ENCODE measurements at regions not wholly inside any gene's neighbourhood (a gene's known extent, or its start where the extent isn't known, plus 50 kb on each side); places are given as distances from the start of the nearest gene placed in this dataset.

DNA sequence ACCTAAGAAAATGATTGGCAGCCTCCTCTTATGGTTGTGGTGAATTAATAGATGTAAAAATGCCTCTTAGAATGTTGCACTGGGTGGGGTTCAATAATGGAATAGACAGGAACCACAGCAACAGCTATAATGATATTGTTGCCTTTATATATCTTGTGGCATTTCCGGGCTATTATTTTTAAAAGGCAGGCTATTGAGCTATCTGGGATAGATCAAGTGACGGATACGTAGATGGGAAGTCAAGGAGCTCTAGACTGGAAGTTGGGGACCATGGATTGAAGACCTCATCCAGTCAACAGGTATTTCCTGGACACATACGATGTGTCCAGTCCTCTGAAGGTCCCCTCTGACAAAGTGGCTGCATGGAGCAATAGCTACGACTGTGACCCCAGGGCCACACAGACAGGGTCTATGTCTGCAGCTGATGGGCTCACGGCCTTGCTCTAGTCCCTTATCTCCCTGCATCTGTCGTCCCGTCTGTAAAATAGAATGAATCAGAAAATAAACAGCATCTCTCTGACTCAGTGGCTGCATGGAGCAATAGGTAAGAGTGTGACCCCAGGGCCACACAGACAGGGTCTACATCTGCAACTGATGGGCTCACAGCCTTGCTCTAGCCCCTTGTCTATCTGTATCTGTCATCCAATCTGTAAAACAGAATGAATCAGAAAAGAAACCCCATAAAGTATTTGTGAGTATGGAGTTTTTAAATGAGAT is 117.7 kb upstream of the FOXF1 start:
- DNase-seq (ENCODE audit: low read depth, low spot score): peak; percentile 26
- Histone ChIP-seq H3K79me2 (ENCODE audit: control insufficient read depth, insufficient read depth, low read length) (no peaks in the 10 kb centered on the region), H3K27me3 (ENCODE audit: control insufficient read depth in 2 of 2, insufficient read depth in 2 of 2, low read length in 2 of 2) (no peaks in the 10 kb centered on the region), H3K4me3 (replicated peaks in 1 of 3; ENCODE audit: insufficient read depth in 1 of 3, low read depth in 1 of 3, low read length in 3 of 3) (no peak overlapping the region), H3K9me3 (replicated peaks; ENCODE audit: control insufficient read depth, insufficient read depth, low read length) (no peaks in the 10 kb centered on the region), H3K9me1 (replicated peaks; ENCODE audit: control insufficient read depth, extremely low read depth, insufficient read depth, low read length) (no peaks in the 10 kb centered on the region), H3K36me3 (ENCODE audit: control insufficient read depth in 2 of 2, extremely low read depth in 1 of 2, insufficient read depth in 2 of 2, low read length in 2 of 2) (no peaks in the 10 kb centered on the region), H3K9ac (replicated peaks; ENCODE audit: extremely low read depth, insufficient read depth, low read length) (no peak overlapping the region), H2AFZ (ENCODE audit: low read depth, low read length) (no peak overlapping the region), H3K4me1 (ENCODE audit: control insufficient read depth, extremely low read depth, insufficient read depth, low read length) (peaks cover 69% of the 10 kb centered on the region), H4K20me1 (replicated peaks; ENCODE audit: control insufficient read depth, extremely low read depth, insufficient read depth, low read length) (no peaks in the 10 kb centered on the region), H3K27ac (ENCODE audit: insufficient read depth, low read depth, low read length) (peak overlapping the region; percentile 48), H3K4me2 (ENCODE audit: insufficient read depth, low read length) (peak overlapping the region; percentile 44)
- ChIA-PET POLR2A (no interaction called here), CTCF (interaction anchor here (1.2 to 1.9 kb wide), 7 partner anchors 9 to 320 kb away, joined by 3 to 11 read pairs (median 5); no protein-coding TSS in a partner anchor)
- peak; percentile 17 for TF ChIP-seq POLR2AphosphoS5 (IDR thresholded peaks at IDR 0.05; ENCODE audit: insufficient read depth, low read depth, low read length)
- TF ChIP-seq MAX (IDR thresholded peaks at IDR 0.05; ENCODE audit: insufficient read depth, insufficient read length): no peak
- TF ChIP-seq JUN (IDR thresholded peaks at IDR 0.05; ENCODE audit: borderline replicate concordance, insufficient read depth, insufficient read length, low read depth): no peak
- TF ChIP-seq POLR2A (IDR thresholded peaks at IDR 0.05; ENCODE audit: low read depth, low read length): no peak
- peak; percentile 91 for TF ChIP-seq GATA2 (IDR thresholded peaks at IDR 0.05; ENCODE audit: insufficient read depth, insufficient read length, low read depth, low read length)
- TF ChIP-seq MYC (IDR thresholded peaks at IDR 0.05; ENCODE audit: low read depth, low read length): no peak
- TF ChIP-seq, protein P1, sequence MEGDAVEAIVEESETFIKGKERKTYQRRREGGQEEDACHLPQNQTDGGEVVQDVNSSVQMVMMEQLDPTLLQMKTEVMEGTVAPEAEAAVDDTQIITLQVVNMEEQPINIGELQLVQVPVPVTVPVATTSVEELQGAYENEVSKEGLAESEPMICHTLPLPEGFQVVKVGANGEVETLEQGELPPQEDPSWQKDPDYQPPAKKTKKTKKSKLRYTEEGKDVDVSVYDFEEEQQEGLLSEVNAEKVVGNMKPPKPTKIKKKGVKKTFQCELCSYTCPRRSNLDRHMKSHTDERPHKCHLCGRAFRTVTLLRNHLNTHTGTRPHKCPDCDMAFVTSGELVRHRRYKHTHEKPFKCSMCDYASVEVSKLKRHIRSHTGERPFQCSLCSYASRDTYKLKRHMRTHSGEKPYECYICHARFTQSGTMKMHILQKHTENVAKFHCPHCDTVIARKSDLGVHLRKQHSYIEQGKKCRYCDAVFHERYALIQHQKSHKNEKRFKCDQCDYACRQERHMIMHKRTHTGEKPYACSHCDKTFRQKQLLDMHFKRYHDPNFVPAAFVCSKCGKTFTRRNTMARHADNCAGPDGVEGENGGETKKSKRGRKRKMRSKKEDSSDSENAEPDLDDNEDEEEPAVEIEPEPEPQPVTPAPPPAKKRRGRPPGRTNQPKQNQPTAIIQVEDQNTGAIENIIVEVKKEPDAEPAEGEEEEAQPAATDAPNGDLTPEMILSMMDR (IDR thresholded peaks at IDR 0.05; ENCODE audit: extremely low read depth in 1 of 2, insufficient read depth in 1 of 2, low read depth in 1 of 2, low read length in 2 of 2): no peak
- dilution Hi-C loops (cut with MboI; ENCODE audit: extremely low pct_ligation_motif_present, low sequenced_read_pairs): no loop called here
- no TSS peak for BruUV-seq (replicated peaks)
- peak; percentile 40 for FAIRE-seq
- intact Hi-C loops (cut with micrococcal nuclease): no loop called here

Measured in endothelial cell of umbilical vein (primary cell).